GM12875 (cell line): ENCODE measurements at regions not wholly inside any gene's neighbourhood (a gene's known extent, or its start where the extent isn't known, plus 50 kb on each side); places are given as distances from the start of the nearest gene placed in this dataset.
"Not testable (repeated sequence)": the region's sequence is repeated elsewhere in the genome, so short reads cannot be mapped to it uniquely, and the experiment has no call there.

Experiments used
- H3K4me3 ChIP-seq: one replicate; pipeline ENCODE4 v1.5.1; 2011; ENCODE audit warnings: low read depth, low read length, control low read depth
- CTCF ChIP-seq: IDR thresholded peaks from 2 replicates; pipeline ENCODE4 v1.5.1; 2011; ENCODE audit warnings: low read depth, mild to moderate bottlenecking, control low read depth, inconsistent platforms, low read length, moderate library complexity, borderline replicate concordance; ENCODE audit not compliant: insufficient read depth

- H3K4me3 ChIP-seq, result no peak overlapping the region
- TF ChIP-seq CTCF, result no peak
Measured at GRCh38 chr3:8424281-8424680, 77.3 kb upstream of the LMCD1 start.

DNA sequence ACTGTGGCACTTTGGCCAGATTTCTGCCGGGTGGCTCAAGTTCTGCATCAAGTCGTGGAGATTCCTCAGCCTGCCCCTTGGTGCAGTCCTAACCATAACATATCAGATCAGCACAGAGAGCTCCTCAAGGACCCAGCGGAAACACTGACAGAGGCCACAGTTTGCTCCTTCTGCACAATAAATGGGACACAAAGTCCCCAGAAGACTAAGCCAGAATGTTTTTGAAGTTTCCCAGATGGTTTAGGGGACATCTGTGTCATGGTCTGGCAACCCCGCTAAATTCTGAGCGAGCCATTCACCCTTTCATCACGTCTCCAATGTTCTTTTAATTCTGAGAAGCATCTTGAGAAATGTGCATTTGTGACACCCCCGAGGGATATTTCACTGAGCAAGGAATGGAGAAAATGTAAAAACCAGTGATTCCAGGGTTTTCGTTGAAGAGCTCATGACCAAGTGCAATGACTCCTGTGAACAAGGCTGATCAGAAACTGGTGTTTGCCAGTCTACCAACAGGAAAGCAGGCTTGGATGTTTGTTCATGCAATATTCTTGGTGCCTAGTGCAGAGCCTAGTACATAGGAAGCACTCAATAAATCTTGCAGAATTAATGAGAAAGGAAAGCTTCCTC lies 64.8 kb upstream of the LMCD1 start:
- TF ChIP-seq CTCF, result no peak
- H3K4me3 ChIP-seq, result no peak overlapping the region

DNA sequence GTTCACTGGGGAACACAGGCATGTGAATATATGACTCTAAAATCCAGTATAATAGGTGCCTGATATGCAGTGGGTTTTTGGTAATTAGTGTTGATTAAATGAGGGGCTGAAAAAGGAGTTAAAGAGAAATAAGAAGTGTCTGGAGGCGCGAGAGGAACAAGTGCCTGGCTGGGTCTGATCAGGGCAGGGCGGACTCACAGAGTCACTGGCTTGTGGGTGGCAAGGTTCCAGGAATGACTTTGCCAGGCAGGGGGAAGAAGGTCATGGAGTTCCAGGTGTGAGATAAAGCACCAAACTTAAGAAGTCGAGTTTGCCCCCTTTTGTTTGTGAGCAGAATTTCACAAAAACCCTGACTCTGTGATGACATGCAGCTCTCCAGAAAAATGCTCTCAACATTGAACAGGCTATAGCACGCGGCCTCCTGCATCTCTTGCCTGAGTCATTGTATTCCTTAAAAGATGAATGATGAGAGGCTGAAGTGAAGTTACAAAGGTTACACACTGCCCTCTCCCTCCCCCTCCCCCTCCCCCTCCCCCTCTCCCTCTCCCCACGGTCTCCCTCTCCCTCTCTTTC lies 63.0 kb upstream of the LMCD1 start:
- H3K4me3 ChIP-seq, result no peak overlapping the region
- TF ChIP-seq CTCF, result no peak

DNA sequence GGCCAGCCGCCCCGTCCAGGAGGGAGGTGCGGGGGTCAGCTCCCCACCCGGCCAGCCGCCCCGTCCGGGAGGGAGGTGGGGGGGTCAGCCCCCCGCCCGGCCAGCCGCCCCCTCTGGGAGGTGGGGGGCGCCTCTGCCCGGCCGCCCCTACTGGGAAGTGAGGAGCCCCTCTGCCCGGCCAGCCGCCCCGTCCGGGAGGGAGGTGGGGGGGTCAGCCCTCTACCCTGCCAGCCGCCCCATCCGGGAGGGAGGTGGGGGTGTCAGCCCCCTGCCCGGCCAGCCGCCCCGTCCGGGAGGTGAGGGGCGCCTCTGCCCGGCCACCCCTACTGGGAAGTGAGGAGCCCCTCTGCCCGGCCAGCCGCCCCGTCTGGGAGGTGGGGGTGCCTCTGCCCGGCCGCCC lies 61.5 kb upstream of the LMCD1 start:
- not testable (repeated sequence) for H3K4me3 ChIP-seq

DNA sequence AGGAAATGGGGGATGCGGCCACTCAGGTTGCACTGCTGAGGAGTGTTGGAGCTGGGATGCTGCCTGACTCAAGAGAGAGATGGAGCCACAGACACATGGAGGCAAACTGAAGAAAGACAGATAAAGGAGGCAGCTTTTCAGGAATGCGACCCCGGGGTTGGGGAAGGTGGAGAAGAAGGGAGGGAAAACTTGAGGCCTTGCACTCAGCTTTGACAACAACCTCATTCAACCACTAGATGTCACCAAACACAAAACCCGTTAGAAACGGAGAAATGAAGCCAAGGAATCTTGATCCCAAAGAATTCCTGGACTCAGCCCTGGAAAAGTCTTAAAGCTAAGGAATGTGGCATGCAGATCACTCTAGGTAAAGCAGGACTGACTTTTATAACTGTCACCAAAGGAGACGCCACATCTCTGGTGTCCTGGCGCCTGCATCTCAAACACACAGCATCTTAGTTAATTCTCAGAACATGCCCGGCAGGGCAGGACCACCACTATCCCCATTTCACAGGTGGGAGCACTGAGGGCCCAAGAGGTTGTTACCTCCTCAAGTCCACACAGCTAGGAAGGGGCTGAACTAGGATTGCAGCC lies 59.6 kb upstream of the LMCD1 start:
- peak; percentile 63 for TF ChIP-seq CTCF

GRCh38 chr3:8442993-8443650 lies 58.5 kb upstream of the LMCD1 start:
- no peak for TF ChIP-seq CTCF
- no peak overlapping the region for H3K4me3 ChIP-seq

More for the DNA sequence above, 59.6 kb upstream of the LMCD1 start:
- H3K4me3 ChIP-seq, result no peak overlapping the region

DNA sequence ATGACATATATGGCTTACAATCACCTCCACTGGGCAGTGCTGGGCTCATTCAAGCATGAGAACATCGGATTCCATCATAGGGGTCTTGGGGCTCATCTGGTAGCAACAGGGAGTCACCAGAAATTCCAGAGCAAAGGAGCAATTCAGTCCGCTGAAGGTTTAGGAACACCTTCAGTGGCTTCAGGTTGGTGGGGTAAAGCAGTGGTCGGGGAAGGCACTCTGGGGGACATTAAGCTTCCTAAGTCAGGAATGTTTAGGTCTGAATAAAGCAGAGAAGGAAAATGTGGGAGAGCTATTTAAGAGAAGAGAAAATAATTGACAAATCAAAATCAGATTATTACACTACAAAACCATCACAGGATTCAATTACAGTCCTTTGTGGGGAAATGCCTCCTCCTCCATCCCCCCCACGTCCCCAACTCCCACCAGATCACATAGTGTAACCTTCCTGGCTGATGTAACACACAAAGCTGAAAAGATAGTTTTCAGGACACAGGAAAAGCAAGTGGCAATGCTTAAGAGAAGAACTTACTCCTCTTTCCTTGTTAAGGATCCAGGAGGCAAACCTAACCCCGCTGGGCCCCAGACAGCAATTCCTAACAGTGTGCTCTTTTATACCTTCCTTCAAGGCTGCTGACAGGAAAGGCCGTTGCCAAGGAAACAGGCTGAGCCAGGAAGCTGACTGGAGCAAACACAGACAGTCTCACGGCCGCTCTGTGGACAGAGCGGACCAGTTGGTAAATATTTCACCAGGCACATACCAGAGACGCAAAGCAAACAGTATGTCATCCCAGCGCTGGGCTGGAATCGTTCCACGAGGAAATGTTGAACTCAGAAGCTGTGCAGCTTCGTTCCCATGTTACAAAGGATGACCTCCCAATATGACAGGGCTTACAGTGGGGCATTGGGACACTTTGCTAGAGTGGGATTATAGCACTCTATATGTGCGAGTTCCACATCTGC lies 57.5 kb upstream of the LMCD1 start:
- TF ChIP-seq CTCF, result no peak
- no peak overlapping the region for H3K4me3 ChIP-seq
